Iris pigment epithelial cell (primary cell): ENCODE measurements at regions not wholly inside any gene's neighbourhood (a gene's known extent, or its start where the extent isn't known, plus 50 kb on each side); places are given as distances from the start of the nearest gene placed in this dataset.

Experiments used
- DNase-seq: peaks from one replicate; pipeline ENCODE4 v3.0.0-alpha.2; 2011; ENCODE audit warnings: low read depth

- no peak for DNase-seq
Measured at GRCh38 chr5:3825531-3826451, 230.2 kb downstream of the IRX1 start.

- no peak for DNase-seq
Measured at GRCh38 chr5:3827624-3828023, 232.0 kb downstream of the IRX1 start.

GRCh38 chr5:3828761-3829160 lies 233.1 kb downstream of the IRX1 start:
- no peak for DNase-seq

- no peak for DNase-seq
Measured at GRCh38 chr5:3833566-3833965, 237.9 kb downstream of the IRX1 start.

GRCh38 chr5:3835811-3836210 lies 240.2 kb downstream of the IRX1 start:
- DNase-seq: no peak

- no peak for DNase-seq
Measured at GRCh38 chr5:3836528-3836927, 240.9 kb downstream of the IRX1 start.

GRCh38 chr5:3837506-3837905 lies 241.9 kb downstream of the IRX1 start:
- no peak for DNase-seq

- no peak for DNase-seq
Measured at GRCh38 chr5:3839151-3839550, 243.5 kb downstream of the IRX1 start.

- no peak for DNase-seq
Measured at GRCh38 chr5:3842591-3842990, 247.0 kb downstream of the IRX1 start.

- DNase-seq: no peak
Measured at GRCh38 chr5:3843706-3844105, 248.1 kb downstream of the IRX1 start.

- DNase-seq: no peak
Measured at GRCh38 chr5:3844266-3844665, 248.6 kb downstream of the IRX1 start.

GRCh38 chr5:3845230-3845629 lies 249.6 kb downstream of the IRX1 start:
- DNase-seq: no peak

- no peak for DNase-seq
Measured at GRCh38 chr5:3852161-3852916, 256.7 kb downstream of the IRX1 start.

- no peak for DNase-seq
Measured at GRCh38 chr5:3853362-3853761, 257.7 kb downstream of the IRX1 start.

- DNase-seq: no peak
Measured at GRCh38 chr5:3854188-3854821, 258.7 kb downstream of the IRX1 start.

- no peak for DNase-seq
Measured at GRCh38 chr5:3856036-3856435, 260.4 kb downstream of the IRX1 start.

- DNase-seq: no peak
Measured at GRCh38 chr5:3858524-3858923, 262.9 kb downstream of the IRX1 start.

GRCh38 chr5:3862906-3863305 lies 267.3 kb downstream of the IRX1 start:
- no peak for DNase-seq

- no peak for DNase-seq
Measured at GRCh38 chr5:3875144-3875543, 279.5 kb downstream of the IRX1 start.

GRCh38 chr5:3878267-3878666 lies 282.6 kb downstream of the IRX1 start:
- no peak for DNase-seq

GRCh38 chr5:3883040-3883439 lies 287.4 kb downstream of the IRX1 start:
- DNase-seq: no peak

GRCh38 chr5:3886524-3887451 lies 291.2 kb downstream of the IRX1 start:
- DNase-seq: no peak
